GM18873 (cell line): ENCODE measurements at regions not wholly inside any gene's neighbourhood (a gene's known extent, or its start where the extent isn't known, plus 50 kb on each side); places are given as distances from the start of the nearest gene placed in this dataset.
"Not testable (repeated sequence)": the region's sequence is repeated elsewhere in the genome, so short reads cannot be mapped to it uniquely, and the experiment has no call there.

ENCODE experiments used
- ATAC-seq: cut with Tn5 transposase; IDR thresholded peaks from one replicate; pipeline ENCODE4 v1.9.1; 2021; ENCODE audit warnings: mild to moderate bottlenecking, moderate library complexity, moderate number of reproducible peaks; ENCODE audit not compliant: unreplicated experiment, low FRiP score

DNA sequence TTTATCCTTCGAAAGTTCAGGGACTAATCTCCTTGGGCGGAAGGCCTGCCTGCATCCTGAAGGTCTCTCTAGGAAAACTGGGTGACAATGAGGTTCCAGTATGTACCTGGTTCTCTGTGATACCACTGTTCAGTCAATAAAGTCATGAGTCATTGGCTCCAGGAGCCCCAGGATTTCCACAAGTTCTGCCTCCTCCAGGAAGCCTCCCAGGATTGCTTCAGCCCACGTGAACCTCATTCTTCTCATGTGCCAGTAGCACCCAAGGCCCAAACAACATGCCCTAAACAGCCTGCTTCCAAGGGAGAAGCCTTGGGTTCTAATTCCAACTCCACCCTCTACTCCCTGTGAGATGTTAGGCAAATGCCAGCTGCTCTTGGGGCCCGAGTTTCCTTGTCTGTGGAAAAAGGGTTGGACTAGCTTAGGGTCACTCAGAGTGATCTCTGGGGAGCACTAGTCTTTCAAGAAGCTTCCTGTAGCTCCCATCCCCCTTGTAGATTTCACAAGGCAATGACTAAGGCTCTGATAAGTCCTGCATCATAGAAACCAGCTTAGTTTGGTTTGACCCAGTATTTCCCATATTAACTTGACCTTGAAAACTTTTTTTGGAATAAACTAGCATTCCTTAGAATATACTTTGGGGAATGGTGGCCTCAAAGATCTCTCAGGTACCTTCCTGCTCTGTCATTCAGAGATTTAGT lies 118.3 kb upstream of the ATP2B2 start:
- ATAC-seq, result no peak

DNA sequence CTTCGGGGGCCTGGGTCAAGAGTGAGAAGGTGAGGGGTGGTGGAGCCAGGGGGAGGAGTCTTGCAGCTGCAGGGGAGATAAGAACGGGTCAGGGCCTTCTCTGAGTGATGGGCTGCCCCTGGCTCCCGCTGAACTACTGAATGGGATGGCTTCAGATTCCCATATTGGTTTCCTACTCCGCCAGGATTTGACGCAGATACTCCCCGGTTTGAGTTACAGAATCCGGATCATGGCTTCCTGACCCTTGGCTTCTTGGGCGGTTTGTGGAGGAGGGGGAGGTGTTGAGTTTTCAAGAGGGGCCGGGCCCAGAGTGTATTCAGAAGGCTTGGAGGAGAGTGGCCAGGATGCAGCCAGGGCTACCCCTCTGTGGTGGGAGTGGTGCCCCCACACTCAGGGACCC lies 119.9 kb upstream of the ATP2B2 start:
- ATAC-seq, result no peak

DNA sequence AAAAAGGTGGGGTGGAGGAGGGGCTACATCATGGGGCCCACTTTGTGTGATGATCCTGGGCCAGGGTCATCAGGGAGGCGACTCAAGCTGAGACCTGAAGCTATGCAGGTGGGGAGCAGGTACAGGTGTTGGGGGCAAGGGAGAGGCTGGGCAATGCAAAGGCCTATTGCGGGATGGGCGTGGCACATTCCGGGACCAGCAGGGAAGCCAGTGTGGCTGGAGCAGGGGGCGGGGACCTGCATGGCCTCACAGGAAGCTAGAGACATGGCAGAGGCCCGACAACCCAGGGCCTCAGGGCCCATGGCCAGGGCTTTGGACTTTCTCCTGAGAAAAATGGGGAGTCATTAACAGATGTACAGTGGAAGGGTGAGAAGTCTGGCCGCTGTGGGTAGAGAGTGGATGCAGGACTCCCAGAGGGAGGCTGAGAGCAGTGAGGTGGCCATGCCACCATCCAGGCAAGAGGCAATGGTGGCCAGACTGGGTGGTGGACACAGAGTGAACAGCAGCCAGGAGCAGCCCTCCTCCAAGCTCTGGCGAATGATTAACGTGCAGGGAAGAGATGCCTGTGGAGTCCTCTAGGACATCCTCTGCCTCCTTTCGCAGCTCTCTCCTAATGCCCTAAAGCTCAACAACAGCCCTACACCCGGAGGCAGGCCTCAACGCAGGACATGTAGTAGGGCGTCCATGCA lies 122.6 kb upstream of the ATP2B2 start:
- no peak for ATAC-seq

DNA sequence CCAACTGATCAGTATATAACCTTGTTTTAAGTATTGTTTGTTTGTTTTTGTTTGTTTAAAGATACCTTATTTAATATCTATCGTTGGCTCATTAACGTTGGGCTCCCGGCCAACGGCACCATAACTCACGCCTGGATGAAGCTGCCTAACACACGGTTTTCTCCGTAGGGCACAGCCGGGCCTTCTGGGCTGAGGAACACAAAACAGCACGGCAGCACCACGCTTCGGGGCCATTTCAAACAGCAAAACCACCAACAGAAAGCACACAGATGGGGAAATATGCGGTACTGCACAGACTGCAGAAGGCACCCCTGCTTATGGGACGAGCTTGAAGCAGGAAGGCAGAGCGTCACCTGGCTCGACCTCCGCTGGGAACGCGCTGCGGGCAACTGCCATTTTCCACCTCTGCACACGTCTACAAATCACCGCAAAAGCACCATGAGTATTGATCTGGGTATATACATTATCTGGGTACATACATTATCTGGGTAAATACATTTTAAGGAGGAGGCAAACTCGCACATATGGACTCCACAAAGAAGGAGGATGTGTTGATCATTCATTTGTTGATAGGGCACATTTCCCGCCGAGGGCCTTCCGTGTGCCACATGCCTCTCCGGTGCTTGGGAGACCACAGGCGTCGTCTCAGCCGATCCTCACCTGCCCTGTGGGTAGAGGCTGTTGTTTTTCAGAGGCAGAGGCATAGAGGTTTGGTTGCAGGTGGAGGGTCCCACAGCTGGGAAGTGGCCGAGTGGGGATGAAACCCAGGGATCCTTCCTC lies 123.7 kb upstream of the ATP2B2 start:
- ATAC-seq, result no peak

DNA sequence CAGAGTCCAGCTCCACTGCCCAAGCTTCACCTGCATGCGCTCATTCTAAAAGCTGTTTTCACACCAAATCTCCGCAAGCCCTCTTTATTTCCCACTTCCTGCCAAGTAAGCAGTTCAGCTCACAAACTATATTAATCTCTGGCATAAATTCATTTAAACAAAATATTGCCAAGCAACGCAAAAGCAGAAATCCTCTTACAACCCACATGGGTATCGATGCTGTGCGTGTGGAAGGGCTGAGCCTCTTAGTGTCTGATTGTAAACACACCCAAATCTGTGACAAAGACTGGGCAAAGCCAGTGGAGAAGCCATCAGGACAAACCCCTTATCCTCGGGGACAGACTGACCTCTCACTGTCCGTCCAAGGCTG lies 124.3 kb upstream of the ATP2B2 start:
- no peak for ATAC-seq

DNA sequence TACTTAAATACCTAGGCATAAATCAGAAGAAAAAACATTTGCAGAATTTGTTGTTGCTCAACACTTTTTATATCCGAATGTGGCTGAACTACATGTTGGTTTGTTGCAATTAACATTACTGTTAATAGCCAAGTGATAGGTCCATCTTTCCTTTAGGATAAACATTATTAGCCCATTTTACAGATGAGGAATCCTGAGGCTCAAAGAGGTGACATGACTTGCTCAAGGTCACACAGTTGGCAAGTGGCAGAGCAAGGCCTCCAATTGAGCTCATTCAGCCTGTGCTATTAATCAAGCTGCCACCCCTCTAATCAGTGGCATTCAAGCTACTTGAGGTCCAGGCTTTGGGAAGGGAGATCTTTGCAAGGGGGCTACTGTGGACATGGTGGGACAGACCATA lies 125.8 kb upstream of the ATP2B2 start:
- no peak for ATAC-seq

DNA sequence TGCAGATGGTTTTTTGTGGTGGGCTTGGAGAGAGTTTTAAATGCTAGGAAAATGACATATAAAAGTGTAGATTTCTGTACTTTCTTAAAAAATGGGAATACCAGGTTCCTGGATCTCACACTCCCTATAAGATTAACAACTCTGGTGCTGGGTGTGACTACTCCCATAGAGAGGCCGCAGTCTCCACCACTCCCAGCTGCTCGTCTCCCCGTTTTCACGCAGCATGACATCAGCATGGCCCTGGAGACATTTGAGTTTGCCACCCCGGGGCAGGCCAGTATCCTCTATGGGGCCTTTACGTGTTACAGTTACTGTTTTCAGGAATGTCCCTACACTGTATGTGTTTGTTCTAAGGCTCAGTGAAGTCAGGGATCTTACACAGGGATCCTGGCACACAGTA lies 126.7 kb upstream of the ATP2B2 start:
- ATAC-seq, result no peak

DNA sequence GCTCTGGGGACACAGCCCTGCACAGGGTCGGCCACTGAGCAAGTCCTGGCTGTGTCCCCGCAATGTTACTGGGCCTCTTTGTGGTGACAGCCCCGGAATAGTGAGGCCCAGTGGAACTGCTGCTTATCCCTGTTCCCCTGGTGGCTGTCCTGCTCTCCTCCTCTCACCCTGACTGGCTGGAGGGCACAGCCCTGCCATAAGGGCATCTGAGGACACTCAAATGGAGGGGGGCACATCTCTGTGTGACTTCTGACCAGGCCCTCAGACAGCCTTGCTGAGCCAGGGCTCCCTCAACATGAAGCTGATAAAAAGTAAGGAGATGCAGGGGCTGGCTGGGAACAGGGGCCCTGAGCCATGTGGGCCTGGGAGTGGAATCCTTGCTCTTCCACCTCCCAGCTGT lies 127.4 kb upstream of the ATP2B2 start:
- ATAC-seq, result no peak

DNA sequence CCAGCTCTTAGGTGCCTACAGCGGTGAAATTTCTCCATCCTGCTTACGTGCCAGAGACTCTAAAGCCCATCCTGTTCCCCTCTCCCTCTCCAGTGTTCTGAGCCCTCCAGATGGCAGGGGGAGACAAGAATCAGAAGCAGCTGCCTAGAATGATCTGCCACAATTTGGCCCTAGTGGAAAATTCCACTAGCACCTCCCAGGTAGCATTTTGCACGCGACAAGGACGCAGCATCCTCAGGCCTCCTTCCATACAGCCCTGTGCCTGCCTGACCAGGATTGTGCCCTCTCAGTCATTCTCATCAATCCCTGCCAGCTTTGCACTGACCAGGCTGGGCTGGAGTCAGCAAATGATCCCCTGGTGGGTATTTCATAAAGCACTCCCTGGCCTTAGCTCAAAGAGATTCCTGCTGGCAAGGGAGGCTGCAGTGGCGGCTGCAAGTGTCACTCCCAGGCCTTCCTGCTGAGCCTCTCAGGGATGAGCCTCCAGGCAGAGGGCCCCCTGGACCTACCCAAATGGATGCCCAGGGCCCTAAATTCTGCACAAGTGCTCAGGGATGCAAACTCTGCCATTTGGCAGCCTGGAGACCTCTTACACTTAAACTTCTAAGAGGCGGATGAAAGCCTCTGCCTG lies 130.2 kb upstream of the ATP2B2 start:
- ATAC-seq, result no peak

DNA sequence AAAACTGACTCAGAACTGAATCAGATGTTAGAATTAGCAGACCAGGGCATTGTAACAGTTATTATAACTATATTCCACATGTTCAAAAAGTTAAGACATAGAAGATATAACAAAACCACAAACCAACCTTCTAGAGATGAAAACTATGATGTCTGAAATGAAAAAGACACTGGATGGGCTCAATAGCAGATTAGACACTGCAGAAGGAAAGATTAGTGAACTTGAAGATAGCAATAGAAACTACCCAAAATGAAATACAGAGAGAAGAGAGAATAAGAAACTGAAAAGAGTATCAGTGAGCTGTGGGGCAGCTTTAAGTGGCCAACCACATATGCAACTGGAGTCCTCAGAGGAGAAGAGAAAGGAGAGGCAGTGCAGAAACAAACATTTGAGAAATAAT lies 132.0 kb upstream of the ATP2B2 start:
- ATAC-seq, result no peak

DNA sequence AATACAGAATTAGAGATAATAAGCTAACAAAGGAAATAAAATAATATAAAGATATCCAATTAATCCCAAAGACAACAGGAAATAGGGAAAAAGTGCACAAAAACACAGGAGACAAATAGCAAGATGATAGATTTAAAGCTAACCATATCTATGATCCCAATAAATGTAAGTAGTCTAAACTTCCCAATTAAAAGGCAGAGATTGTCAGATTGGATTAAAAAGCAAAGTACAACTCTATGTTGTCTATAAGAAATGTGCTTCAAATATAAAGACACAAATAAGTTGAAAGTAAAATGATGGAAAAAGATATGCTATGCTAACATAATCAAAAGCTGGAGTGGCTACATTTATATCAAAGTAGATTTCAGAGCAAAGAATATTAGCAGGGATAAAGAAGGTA lies 133.1 kb upstream of the ATP2B2 start:
- no peak for ATAC-seq

DNA sequence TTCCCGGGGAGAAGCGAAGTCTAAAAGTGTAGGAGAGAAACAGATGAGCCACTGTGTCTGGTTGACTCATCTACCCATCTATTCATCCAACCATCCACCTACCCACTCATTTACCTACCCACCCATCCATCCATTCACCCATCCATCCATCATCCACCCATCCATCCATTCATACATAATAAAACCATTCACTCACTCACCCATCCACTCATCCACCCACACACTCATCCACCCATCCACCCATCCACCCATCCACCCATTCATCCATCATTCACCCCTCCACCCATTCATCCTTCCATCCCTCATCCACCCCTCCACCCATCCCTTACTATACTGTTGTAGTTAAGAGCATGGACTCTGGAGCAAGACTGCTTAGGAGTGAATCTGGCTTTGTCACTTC lies 136.4 kb upstream of the ATP2B2 start:
- no peak for ATAC-seq

DNA sequence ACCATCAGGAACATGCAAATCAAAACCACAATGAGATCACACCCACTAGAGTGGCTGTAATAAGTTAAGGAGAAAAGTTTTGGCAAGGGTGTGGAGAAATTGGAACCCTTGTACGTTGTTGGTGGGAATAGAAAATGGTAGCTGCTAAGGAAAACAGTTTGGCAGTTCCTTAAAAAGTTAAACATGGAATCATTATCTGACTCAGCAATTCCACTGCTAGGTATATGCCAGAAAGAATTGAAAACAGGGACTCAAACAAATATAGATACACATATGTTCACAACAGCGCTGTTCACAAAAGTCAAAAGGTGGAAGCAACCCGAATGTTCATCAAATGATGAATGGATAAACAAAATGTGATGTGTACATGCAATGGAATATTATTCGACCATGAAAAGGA lies 138.8 kb upstream of the ATP2B2 start:
- ATAC-seq, result no peak

DNA sequence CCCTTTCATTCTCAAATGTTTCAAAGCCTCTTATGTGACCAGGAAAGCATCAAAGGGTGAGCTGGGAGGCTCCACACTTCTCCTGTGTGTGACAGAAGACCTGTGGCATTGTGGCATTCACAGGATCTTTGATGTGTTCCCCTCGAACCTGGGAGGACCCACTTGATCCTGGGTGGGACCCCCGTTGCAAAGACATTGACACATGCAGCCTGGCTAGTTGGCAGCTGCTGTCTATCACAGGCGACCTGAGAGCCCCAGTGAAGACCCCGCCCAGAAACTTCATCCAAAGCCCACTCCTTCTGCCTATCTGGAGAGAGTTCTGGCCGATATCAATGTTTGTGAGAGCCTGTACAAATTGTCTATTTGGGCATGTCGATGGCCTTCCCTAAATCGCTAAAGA lies 140.4 kb upstream of the ATP2B2 start:
- no peak for ATAC-seq

DNA sequence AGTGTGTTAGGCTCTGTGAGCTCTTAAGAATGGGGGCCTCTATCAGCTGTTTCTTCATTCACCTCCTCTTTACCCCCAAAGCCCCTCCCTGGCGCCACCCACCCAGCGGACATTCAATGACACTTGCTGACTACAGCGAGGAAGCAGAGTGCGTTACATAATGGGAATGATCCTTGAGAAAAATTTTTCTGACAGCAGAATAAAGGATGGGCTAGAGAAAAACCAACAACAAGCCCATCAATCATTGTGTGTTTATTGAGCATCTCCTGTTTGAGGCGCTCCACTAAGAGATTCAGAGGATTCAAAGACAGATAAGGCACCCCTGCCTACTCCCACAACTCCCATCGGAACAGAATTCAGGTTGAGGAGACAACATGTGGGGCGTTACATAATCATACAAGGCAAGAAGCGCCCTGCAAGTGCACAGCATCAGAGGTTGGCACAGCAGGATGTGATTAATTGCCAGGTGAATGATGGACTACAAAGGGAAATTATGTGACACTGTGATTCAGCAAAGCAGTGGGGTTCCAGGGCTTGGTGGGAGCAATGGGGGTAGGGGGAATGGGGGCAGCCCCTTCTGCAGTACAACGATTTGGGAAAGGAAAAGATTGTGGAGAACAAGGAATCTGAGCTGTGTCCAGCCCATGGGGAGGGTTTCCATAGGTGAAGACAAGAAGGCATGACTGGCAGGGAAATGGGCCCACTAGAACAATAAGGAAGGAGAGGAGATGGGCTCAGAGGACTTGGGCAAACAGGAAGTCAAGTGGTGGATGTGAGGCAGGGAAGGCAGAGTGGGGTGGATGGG lies 141.3 kb upstream of the ATP2B2 start:
- no peak for ATAC-seq

DNA sequence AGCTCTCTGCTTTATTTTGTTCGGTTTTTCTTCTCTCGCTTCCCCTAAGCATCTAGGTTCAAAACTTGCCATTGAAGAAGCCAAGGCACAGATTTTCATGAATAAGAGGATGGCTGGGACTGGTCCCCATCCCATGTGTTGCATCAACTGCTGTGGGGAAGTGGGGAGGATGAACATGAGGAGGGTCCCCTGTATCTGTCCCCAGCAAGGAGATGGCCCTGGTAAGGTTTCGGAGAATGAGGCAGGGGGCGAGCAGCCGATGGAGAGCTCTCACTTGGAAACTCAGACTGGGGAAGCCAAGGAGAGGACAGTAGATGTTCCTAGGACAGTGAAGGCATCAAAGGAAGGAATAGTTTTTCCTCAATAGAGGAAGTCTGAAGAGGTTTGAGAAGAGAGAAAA lies 142.0 kb upstream of the ATP2B2 start:
- ATAC-seq, result no peak

DNA sequence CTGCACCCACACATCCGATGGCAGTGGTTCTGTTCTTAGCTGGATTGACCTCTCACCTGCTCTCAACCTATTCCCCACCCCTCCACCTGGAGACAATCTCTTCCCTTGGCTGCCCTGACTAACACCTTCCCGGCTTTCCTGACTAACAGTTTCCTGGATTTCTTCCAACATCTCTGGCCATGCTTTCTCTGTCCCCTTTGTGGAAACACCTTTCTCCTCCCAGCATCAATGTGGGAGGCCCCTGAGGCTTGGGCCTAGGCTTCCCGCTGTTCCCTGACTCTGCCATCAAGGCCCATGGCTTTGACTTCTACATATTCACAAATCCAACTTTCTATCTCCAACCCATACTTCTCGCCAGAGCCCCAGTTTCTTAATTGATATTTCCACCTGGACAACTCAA lies 142.8 kb upstream of the ATP2B2 start:
- no peak for ATAC-seq

DNA sequence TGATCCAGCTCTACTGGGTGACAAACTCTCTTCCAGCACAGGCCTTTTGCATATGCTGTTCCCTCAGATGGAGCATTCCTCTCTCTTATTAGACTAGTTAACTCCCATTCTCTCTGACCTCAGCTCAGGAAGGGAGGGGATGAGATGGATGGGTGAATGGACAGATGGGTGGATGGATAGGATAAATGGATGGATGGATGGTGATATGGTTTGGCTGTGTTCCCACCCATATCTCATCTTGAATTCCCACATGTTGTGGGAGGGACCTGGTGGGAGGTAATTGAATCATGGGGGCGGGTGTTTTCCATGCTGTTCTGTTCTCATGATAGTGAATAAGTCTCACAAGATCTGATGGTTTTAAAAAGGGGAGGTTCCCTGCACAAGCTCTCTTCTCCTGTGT lies 144.1 kb upstream of the ATP2B2 start:
- not testable (repeated sequence) for ATAC-seq

DNA sequence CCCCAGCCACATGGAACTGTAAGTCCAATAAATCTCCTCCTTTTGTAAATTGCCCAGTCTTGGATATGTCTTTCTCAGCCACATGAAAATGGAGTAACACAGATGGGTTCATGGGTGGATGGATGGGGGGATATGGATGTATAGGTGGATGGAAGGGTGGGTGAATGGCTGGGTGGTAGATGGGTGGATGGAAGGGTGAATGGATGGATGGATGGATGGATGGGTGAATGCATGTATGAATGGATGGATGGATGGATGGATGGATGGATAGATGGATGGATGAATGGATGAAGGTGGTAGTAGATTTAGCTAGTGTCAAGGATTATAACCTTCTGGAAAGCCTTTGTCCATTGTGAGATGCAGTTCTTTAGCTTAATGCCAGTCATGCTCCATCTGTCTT lies 146.1 kb upstream of the ATP2B2 start:
- ATAC-seq, result no peak

DNA sequence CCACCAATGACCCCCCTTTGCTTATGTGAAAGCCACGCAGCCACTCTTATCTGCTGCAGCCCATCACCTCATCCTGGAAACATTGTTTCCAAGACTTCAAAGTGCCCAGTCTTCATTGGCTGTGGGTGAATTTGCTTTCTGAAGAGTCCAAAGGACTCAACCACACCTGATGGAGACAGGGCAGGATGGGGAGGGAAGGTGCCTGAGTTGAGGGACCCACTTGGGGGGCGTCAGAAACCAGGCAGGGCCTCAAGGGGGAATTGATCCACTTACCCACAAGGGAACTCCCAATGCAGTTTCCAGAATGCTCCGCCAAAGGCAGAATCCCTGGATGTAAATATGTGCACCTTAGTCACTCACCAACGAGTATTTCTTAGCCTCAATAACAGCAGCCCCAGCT lies 147.9 kb upstream of the ATP2B2 start:
- no peak for ATAC-seq
